ENCODE measurements at regions not wholly inside any gene's neighbourhood (a gene's known extent, or its start where the extent isn't known, plus 50 kb on each side); places are given as distances from the start of the nearest gene placed in this dataset.
"Not testable (repeated sequence)": the region's sequence is repeated elsewhere in the genome, so short reads cannot be mapped to it uniquely, and the experiment has no call there.

DNA sequence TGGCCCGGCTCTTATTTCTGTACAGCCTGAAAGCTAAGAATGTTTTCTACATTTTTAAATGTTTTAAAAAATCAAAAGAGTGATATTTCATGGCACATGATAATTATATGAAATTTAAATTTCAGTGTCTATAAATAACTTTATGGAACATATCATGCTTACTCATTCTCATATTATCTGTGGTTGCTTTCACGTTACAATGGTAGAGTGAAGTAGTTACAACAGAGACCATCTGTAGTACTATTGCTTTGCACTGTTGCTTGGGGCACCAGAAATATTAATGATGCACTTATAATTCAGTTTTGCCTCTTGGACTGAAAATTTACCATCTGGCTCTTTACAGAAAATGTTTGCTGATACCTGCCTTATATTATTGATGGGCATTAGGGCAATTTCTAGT is 481.6 kb downstream of the PLPP3 start:
- no peak for DNase-seq

GRCh38 chr1:56095696-56096665 is 483.4 kb downstream of the PLPP3 start:
- no peak for DNase-seq

DNA sequence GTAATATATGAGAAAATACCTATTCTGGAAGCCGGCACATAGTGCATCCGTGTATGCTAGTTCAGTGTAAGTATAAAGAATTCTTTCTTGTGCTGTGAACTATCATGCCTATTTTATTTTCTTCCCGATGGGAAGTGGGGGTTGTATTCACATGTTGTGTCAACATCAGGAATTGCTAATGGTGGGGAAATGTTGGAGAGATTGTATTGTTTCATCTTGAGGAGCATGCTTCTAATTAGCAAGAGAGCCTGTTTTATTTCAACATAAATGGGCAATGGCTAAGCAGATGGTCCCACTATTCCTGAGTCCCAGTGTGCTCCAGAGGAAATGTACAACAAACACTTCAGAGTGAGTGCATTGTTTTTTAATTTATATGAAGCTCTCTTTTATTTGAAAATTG is 485.2 kb downstream of the PLPP3 start:
- no peak for DNase-seq

- DNase-seq, result no peak
Measured at GRCh38 chr1:56092684-56093570, 486.4 kb downstream of the PLPP3 start.

DNA sequence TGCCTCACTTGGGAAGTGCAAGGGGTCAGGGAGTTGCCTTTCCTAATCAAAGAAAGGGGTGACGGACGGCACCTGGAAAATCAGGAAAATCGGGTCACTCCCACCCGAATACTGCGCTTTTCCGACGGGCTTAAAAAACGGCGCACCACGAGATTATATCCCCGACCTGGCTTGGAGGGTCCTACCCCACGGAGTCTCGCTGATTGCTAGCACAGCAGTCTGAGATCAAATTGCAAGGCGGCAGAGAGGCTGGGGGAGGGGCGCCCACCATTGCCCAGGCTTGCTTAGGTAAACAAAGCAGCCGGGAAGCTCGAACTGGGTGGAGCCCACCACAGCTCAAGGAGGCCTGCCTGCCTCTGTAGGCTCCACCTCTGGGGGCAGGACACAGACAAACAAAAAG is 489.5 kb downstream of the PLPP3 start:
- not testable (repeated sequence) for DNase-seq

GRCh38 chr1:56084246-56084645 is 495.1 kb downstream of the PLPP3 start:
- no peak for DNase-seq

GRCh38 chr1:56081736-56082135 is 497.6 kb downstream of the PLPP3 start:
- no peak for DNase-seq

DNA sequence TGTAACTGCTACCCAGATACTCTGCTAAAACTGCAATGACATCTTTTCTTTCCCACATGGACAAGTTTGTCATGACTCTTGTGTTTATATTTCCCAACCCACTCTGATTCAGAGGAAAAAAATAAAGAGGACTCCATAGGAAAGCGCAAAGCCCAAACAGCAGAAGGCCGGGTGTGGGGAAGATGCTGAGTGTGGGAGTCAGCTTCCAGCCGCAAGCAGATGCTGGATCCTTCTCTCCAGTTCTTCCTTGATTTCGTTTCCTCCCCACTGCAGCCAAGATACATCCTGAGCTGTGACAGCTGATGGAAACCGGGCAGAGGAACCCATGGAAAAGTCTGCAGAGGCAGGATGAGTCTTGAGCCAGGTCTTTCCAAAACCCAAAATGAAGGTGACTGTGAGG is 498.2 kb downstream of the PLPP3 start:
- no peak for DNase-seq

DNA sequence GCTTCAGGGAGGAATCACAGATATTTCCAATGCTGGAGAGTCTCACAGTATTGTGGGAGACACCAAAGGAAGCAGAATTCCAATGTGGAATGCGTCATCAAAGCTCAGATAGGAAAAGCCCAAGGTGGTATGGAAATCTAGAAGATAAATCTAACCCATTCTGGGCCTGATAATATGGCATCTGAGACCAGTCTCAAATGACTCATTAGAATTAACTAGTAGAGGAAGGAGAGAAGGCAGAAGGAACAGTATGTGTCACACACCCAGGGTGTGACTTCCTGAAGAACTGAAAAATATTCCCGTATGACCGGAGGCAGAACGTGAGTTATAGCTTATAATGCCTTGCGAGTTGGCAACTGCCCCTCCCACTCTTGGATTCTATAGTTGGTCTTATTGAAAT is 499.2 kb downstream of the PLPP3 start:
- DNase-seq, result no peak

DNA sequence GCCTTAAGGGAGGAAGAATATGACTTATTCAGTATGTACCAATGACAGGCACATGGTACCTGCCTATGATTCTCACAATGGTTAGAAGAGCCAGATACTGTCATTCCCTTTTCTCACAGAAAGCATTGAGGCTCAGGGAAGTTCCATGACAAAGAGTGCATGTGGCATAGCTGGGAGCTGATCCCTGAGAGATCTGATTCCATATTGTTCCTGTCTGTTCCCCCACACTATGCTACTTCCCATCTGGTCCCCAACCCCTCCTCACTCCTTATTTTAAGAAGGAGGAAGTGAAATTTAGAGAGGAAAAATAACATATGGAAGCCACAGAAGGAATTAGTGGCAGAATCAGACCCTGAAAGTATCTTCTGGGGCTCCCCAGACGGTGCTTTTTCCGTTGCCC is 500.0 kb downstream of the PLPP3 start:
- no peak for DNase-seq

DNA sequence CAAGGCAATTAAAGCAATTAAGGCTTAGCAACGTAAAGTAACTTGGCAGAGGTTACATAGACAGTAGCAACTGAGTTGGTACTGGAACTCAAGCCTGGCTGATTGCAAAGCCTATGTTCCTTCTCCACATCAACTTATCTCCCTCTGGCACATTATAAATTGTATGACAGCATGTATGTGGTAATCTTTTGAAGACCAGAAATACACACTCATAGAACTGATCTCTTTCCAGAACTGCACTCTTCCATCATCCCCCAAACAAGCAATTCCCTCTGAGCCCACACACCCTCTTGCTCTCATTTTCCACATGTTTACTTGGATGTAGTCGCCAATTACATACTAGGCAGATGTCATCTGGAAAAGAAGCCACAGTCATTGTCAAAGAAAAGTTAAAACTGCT is 502.2 kb downstream of the PLPP3 start:
- DNase-seq, result no peak

DNA sequence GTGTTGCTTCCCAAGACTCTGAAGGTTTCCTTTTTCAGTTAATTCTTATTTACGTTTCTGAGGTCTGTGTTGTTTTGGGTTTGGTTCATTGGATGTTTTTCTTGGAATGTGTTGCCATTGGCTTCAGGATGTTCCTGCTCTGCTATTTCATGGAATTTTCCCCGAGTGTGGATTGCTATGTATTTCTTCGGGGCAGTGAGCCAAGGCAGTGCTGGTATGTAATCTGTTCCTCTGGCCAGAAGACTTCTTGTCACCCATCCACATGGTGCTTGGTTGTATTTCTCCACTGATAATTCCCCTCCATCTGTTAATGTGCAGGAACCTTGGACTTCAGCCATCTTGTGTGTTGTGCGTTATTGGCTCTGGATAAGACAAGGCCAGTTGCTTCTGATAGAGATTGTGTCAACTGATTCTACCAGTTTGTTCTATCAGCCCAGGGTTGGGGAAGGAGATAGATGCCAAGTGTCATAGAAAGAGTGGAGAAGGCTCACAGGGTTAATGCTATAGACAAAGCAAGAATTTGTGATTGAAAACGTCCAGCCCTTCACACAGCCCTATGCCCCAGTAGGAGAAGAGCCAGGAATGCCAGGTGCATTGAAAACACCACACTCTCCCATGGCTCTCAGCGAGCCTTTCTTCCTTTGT is 505.2 kb downstream of the PLPP3 start:
- no peak for DNase-seq

DNA sequence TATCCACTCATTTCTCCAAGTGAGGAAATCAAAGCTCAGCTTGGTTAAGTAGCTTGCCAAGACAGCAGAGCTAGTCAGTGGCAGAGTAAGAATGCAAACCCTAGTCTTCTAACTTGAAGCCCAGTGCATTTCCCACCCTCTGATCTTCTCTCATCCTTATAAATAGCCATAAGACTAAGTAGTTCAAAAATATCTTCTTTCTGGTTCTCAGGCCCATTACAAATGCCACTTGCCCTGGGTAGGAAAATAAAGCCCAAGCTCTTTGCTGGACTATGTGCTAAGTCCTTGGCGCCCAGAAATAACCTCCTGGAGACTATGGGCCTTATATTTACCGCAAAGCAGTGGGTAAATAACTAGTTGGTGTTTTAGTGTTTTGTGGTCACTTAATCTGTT is 505.8 kb downstream of the PLPP3 start:
- DNase-seq, result no peak

DNA sequence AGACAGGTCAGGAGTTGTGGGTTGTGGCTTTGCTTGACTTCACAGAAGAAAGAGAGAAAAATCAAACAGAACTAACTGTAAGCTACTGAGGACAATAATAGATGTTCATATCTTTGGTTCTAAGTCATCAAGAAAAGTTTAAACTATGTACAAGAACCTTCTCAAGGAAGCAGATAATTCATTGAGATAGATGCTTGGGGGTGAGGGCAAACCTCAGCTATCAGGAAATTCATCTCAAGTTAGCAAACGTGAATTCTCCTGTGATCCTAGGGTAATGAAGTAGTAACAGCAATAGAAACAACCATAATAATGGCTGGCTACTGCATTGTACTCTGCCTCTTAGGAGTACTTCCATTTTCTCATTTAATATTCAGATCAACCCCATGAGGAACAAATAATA is 506.2 kb downstream of the PLPP3 start:
- DNase-seq, result no peak

DNA sequence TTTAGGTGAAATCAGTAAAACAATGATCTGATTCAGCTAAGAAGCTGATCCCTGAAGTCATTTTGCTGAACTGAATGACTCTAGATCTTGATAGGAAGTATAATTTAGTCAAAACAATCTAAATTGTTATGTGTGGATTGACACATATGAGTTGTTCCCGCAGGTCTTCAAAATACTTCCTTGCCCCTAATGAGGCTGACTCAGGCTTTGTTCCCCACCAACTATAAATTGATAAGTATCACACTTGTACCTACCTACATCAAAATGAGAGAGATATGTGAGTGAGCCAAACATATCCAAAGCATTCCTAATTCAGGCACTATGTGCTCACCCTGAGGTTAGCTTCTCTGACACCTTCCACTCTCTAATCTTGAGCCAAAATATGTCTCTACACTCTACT is 507.1 kb downstream of the PLPP3 start:
- no peak for DNase-seq

- DNase-seq, result no peak
Measured at GRCh38 chr1:56071351-56071750, 508.0 kb downstream of the PLPP3 start.

DNA sequence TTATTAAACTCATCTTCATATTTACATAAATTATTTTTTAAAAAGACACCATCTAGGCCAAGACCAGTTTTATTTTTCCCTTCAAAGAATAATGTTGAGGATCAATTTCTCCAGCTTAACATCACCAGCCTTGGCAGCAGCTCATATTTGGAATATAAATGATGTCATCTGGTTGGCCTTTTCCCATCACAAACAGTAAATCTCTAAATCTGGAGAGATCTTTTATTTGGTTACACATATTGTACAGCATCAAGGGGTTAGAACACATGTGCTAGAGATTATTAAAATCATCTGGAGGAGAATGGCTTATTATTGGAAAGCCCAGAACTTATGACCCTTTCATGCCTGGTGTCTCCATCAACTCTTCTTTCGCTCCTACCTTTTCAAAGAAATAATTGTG is 508.8 kb downstream of the PLPP3 start:
- DNase-seq, result no peak

DNA sequence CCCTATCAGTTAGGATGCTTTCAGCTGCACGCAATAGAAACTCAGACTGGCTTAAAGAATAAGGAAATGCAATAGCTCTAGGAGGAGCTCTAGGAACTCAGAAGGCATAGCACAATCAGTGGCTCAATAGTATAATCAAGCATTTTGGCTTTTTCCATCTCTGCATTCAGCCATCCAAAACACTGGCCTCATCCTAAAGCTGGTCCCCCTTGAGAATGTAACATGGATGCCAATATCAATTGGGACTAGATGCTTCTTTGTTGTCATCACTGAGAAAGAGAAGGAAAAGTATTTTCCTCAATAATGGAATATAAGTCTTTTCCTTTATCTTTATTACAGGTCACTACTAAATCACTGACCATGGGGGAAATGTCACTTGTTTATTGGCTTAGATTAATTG is 509.5 kb downstream of the PLPP3 start:
- no peak for DNase-seq

DNA sequence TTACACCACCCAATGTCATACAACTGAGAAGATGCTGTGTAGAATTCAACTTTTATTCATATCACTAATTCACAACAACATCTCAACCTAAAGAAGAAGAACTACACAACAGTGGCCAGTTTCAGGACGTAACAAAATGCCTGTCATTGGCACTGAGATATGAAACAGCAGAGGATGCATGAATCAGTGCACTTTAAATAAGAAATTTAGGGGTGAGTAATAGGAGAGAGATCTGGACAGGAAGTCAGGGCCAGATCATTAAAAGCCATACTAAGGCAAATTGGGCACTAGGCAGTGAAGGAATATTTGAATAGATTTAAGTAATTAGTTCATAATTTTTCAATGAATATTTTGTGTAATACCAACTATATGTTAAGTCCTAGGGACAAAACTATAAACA is 510.5 kb downstream of the PLPP3 start:
- no peak for DNase-seq

DNA sequence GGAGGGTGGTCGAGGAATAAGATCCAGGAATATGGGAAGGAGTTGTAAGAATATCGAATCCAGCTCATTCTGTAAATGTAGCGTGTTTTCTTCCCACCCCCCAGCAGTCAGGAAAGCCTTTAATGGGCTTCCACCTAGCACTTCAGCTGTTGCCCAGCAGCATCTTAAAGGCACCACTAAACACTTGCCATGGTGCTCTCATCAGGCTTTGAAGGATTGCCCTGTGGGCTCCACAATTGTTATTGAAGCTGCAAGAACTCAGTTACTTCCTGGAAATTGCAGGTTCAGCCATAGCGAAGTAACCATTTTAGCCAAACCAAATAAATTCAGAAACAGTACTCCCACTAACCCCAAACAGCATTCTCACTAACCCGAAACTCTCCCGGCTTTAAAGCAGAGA is 511.2 kb downstream of the PLPP3 start:
- DNase-seq, result no peak

- DNase-seq, result no peak
Measured at GRCh38 chr1:56065729-56066128, 513.6 kb downstream of the PLPP3 start.

- no peak for DNase-seq
Measured at GRCh38 chr1:56064705-56065104, 514.7 kb downstream of the PLPP3 start.

DNA sequence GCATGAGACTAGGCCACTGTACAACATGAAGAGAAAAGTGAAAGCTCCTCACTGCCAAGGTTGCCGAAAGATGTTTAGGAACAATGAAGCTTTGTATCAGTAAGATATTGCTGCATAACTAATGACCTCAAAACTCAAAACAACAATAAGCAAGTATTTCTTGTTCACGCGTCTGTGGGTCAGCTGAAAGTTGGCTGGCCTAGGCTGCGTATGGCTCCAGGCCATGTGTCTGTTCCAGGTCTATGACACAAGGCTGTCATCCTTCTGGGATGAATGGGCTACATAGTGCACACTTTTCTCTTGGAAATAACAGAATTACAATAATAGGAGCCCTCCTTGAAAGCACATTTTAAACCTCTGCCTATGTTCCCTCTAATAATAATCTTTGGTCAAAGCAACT is 515.9 kb downstream of the PLPP3 start:
- no peak for DNase-seq

DNA sequence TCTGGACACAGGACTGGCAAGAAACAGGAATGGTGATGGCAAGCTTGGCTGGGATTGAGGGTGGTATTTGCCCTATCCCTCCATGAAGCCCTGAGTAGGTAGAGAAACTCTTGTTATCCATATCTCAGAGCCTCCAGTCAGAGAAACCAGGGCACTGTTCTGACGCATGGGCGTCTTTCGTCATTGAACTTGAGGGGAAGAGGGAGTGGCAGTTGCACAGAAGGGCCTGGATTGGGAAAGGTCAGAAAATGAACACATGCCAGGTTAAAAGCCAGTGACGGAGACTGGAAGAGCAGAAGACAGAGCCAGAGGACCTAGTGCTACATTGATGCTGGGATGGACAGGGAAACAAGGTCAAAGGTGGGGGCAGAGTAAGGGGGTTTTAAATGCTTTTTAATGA is 516.7 kb downstream of the PLPP3 start:
- DNase-seq, result no peak
